Thyroid gland (tissue), 4 donors: ENCODE measurements at regions not wholly inside any gene's neighbourhood (a gene's known extent, or its start where the extent isn't known, plus 50 kb on each side); places are given as distances from the start of the nearest gene placed in this dataset.

Experiments used
- CTCF ChIP-seq, 6 experiments: fragments of 200-600 bp in 3 of 6; fragments of 450-650 bp in 3 of 6; sonication (generic) in 3 of 6; IDR thresholded peaks; one replicate each; pipeline ENCODE4 v1.5.1; 2016 to 2019; ENCODE audit warnings: antibody characterized with exemption in 6 of 6, mild to moderate bottlenecking in 2 of 6, inconsistent platforms in 1 of 6, moderate library complexity in 1 of 6
- POLR2A ChIP-seq, 2 donors: fragments of 450-650 bp; IDR thresholded peaks; one replicate each; pipeline ENCODE4 v1.6.1; 2017; ENCODE audit warnings: antibody characterized with exemption in 2 of 2, mild to moderate bottlenecking in 2 of 2, moderate library complexity in 1 of 2

- TF ChIP-seq CTCF (IDR thresholded peaks at IDR 0.05) (no peak), POLR2A (IDR thresholded peaks at IDR 0.05) (no peak)
Observed at GRCh38 chr5:135139381-135140134, 105.5 kb upstream of the PITX1 start.
